H7 (cell line): ENCODE measurements at regions not wholly inside any gene's neighbourhood (a gene's known extent, or its start where the extent isn't known, plus 50 kb on each side); places are given as distances from the start of the nearest gene placed in this dataset.
"Not testable (repeated sequence)": the region's sequence is repeated elsewhere in the genome, so short reads cannot be mapped to it uniquely, and the experiment has no call there.

Experiments
- DNase-seq: peaks from one replicate; pipeline ENCODE4 v3.0.0; 2012
- H3K27me3 ChIP-seq: 2 replicates; pipeline ENCODE4 v1.6.0; 2011; ENCODE audit warnings: mild to moderate bottlenecking, low read length; ENCODE audit not compliant: control insufficient read depth, insufficient read depth
- H3K36me3 ChIP-seq: replicated peaks from 2 replicates; pipeline ENCODE4 v1.5.1; 2011; ENCODE audit warnings: low read length; ENCODE audit not compliant: control insufficient read depth, insufficient read depth
- H3K4me3 ChIP-seq: 2 replicates; pipeline ENCODE4 v1.5.1; 2011; ENCODE audit warnings: low read depth, mild to moderate bottlenecking, control low read depth, low read length, moderate library complexity; ENCODE audit not compliant: insufficient read depth

- not testable (repeated sequence) for H3K27me3 ChIP-seq, DNase-seq, H3K4me3 ChIP-seq, H3K36me3 ChIP-seq
Observed at GRCh38 chr2:87460662-87461061, 287.2 kb upstream of the PLGLB2 start.

- not testable (repeated sequence) for H3K4me3 ChIP-seq, H3K27me3 ChIP-seq, DNase-seq, H3K36me3 ChIP-seq
Observed at GRCh38 chr2:87461671-87462070, 286.2 kb upstream of the PLGLB2 start.

- not testable (repeated sequence) for DNase-seq, H3K4me3 ChIP-seq, H3K36me3 ChIP-seq, H3K27me3 ChIP-seq
Observed at GRCh38 chr2:87464219-87464618, 283.7 kb upstream of the PLGLB2 start.

- not testable (repeated sequence) for H3K27me3 ChIP-seq, DNase-seq, H3K36me3 ChIP-seq, H3K4me3 ChIP-seq
Observed at GRCh38 chr2:87465730-87466129, 282.2 kb upstream of the PLGLB2 start.

GRCh38 chr2:87466591-87467120 lies 281.2 kb upstream of the PLGLB2 start:
- H3K27me3 ChIP-seq, H3K4me3 ChIP-seq, H3K36me3 ChIP-seq, DNase-seq: not testable (repeated sequence)

- H3K36me3 ChIP-seq, H3K4me3 ChIP-seq, H3K27me3 ChIP-seq: not testable (repeated sequence)
- DNase-seq: peak; percentile 51
Observed at GRCh38 chr2:87468429-87468981, 279.4 kb upstream of the PLGLB2 start.

- not testable (repeated sequence) for H3K4me3 ChIP-seq, H3K36me3 ChIP-seq, H3K27me3 ChIP-seq
- peak; percentile 37 for DNase-seq
Observed at GRCh38 chr2:87469180-87470151, 278.4 kb upstream of the PLGLB2 start.

- not testable (repeated sequence) for H3K27me3 ChIP-seq, H3K4me3 ChIP-seq, H3K36me3 ChIP-seq
- DNase-seq: peak; percentile 52
Observed at GRCh38 chr2:87470381-87471380, 277.2 kb upstream of the PLGLB2 start.

GRCh38 chr2:87471478-87471877 lies 276.4 kb upstream of the PLGLB2 start:
- not testable (repeated sequence) for H3K27me3 ChIP-seq, H3K36me3 ChIP-seq, DNase-seq, H3K4me3 ChIP-seq

GRCh38 chr2:87476223-87476872 lies 271.5 kb upstream of the PLGLB2 start:
- not testable (repeated sequence) for H3K27me3 ChIP-seq, DNase-seq, H3K4me3 ChIP-seq, H3K36me3 ChIP-seq

GRCh38 chr2:87476936-87477335 lies 271.0 kb upstream of the PLGLB2 start:
- not testable (repeated sequence) for H3K4me3 ChIP-seq, H3K36me3 ChIP-seq, H3K27me3 ChIP-seq, DNase-seq

- H3K36me3 ChIP-seq, H3K27me3 ChIP-seq, H3K4me3 ChIP-seq, DNase-seq: not testable (repeated sequence)
Observed at GRCh38 chr2:87477669-87478428, 270.0 kb upstream of the PLGLB2 start.

GRCh38 chr2:87478911-87479310 lies 269.0 kb upstream of the PLGLB2 start:
- DNase-seq, H3K4me3 ChIP-seq, H3K36me3 ChIP-seq, H3K27me3 ChIP-seq: not testable (repeated sequence)
